8988T (cell line): ENCODE measurements at regions not wholly inside any gene's neighbourhood (a gene's known extent, or its start where the extent isn't known, plus 50 kb on each side); places are given as distances from the start of the nearest gene placed in this dataset.
A peak's percentile ranks its signal among the peaks of the same experiment; 100 is the strongest.
"Not testable (repeated sequence)": the region's sequence is repeated elsewhere in the genome, so short reads cannot be mapped to it uniquely, and the experiment has no call there.

Experiments
- DNase-seq: peaks from one replicate; pipeline ENCODE4 v3.0.0; 2011

DNA sequence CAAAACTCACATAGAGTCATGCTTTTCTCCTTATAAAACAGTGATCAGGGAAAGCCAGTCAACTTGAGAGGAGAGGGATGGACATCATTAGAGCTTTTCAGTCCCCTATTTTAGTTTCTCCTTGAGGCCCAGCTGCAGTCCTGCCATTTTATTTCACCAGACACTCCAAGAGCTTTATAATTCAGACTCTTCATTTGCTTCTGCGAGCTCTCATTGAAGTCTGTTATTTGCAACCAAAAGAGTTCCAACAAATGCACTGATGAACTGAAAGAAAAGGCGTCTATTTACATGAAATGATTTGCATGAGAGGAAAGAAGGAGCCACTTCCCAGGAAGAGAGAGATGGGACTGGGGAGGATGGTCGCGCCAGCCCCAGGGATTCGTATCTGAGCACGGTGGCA is 86.8 kb downstream of the NDUFA12 start:
- no peak for DNase-seq

DNA sequence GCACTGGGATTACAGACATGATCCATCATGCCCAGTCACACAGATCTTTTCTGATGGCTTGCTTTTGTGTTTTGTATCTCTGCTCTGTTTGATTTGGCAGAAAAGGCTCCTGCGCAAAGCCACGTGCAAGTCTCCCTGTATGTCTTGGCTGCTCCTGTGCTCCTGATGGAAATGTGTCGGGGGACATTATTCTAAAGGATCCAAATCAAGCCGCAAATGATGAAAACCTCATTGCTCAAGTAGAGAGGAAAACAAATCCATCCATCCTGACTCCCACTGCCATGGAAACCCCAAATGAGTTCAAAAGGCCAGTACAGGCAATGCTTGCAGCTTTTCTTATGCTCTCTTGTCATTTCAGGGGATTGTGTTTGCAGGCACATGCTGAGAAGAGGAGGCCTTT is 93.8 kb downstream of the NDUFA12 start:
- no peak for DNase-seq

DNA sequence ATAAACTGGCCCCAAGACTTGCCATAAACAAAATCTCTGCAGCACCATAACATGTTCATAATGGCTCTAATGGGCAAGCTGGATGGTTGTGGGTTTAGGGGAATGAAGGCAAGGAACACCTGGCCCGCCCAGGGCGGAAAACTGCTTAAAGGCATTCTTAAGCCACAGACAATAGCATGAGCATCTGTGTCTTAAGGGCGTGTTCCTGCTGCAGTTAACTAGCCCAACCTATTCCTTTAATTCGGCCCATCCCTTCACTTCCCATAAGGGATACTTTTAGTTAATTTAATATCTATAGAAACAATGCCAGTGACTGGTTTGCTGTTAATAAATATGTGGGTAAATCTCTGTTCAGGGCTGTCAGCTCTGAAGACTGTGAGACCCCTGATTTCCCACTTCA is 97.7 kb downstream of the NDUFA12 start:
- not testable (repeated sequence) for DNase-seq

- DNase-seq = no peak
Measured at GRCh38 chr12:94900496-94900895, 103.0 kb downstream of the NDUFA12 start.

- no peak for DNase-seq
Measured at GRCh38 chr12:94898388-94898787, 105.1 kb downstream of the NDUFA12 start.

- no peak for DNase-seq
Measured at GRCh38 chr12:94892544-94893267, 110.8 kb downstream of the NDUFA12 start.

- no peak for DNase-seq
Measured at GRCh38 chr12:94889445-94890210, 113.9 kb downstream of the NDUFA12 start.

GRCh38 chr12:94879542-94879941 is 124.0 kb downstream of the NDUFA12 start:
- no peak for DNase-seq

- DNase-seq = peak; percentile 29
Measured at GRCh38 chr12:94875525-94875924, 128.0 kb downstream of the NDUFA12 start.

DNA sequence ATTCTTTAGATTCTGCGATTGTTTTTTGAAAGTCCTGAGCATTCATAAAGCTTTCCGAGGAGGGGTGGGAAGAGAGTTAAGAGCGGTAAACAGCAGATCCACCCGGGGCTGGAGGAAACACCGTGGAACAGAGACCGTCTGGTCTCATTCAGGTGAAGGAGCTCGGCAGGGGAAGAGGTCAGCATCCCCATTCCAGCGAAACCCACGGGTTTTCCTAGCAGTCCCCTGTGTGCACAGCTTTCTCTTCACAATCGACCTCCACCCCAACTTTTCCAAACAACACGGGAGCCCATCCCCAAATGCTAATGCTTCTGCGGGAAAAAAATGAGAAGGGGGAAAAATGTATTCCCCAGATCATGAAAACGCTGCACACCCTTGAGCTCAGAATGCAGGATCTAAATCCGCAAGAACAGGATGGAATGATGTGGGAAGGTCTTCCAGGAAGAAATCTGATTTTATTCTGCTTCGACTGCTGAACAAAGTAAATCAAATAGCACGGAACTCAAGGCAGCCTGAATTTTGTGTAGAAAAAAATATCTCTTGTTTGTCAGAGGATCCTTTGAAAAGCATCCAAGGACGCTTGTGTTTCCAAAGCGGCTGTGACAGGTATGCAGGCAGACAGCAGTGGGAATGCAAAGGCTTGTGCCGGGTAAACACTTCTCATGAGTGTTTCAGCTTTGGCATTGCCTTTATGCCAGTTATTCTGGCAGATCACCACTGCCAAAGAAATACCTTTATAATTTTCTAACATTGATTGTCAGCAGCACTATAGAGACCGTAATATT is 128.8 kb downstream of the NDUFA12 start:
- no peak for DNase-seq

DNA sequence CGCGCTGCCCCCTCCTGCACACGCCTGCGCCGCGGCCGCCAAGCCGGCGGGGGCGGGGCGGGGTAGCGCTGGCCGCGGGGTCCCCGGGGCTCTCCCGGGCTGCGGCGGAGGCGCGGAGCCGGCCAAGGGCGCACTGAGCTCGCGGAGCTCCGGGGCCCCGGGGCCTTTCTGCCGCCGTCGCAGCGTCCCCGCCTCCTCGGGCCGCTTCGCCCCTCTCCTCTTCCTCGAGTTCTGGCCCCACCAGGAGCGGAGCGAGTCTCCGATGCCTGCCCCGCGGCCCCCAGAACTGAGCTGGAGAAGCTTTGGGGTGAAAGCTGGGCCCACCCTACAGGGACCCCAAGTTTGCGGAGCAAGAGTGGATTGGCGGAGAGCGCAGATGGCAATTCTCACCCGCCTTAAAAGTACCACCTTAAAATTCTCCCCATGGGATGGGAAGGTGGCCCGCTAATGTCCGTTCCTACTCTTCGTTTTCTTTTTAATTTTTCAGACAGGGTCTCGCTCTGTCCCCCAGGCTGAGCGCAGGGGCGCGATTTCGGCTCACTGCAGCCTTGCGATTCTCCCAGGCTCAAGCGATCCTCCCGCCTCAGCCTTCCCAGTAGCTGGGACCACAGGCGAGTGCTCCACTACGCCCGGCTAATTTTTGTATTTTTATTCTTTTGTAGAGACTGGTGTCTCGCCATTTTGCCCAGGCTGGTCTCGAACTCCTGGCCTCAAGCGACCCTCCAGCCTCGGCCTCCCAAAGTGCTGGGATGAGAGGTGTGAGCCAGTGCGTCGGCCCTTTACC is 129.6 kb downstream of the NDUFA12 start:
- DNase-seq = no peak

DNA sequence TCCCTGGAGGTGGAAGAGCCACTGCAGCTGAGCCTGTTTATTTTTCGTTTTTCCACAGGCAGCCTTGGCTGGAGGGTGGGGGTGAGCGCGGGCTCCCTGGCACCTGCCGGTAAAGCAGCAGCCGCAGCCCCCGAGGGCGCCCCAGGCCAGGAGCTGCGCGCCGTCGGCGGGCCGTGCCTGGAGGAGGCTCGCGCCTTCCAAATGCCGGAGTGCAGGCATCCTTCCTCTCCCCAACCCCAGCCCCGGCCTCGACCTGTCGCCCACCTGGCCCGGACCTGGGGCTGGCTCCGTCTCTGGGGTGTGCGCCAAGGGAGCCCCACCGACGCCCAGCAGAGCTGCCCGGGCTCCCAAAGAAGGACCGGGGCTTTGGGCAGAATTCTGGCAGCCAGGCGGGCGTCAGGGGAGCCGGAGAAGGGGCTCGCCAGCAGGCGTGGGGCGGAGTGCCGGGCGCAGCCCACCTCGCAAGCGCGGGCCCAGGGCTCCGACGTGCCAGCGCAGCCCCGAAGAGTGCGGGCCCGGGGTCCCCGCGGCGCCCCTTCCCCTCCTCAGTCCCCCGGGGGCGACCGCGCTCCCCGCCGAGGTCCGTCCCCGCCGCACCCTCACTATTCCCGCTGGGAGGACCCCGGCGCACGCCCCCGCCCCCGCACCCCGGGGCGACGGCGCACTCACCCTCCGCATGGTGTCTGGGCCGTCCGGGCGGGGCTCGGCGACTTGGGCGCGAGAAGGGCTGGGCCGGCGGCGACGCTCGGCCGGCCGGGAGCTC is 130.3 kb downstream of the NDUFA12 start:
- peak; percentile 65 for DNase-seq

DNA sequence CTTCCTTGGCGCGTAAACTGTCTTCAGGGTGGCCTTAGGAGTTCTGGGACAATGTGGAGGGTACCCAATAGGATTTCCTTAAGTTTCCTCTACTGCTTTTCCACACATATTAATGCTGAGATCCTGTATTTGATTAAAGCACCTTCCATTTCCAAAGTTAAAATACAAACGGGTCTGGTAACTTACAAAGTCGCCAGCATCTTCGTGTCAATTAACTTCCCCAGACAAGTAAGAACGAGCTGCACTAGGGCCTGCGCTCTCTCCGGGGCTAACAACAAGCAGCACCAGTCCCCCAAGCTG is 130.9 kb downstream of the NDUFA12 start:
- DNase-seq = no peak

DNA sequence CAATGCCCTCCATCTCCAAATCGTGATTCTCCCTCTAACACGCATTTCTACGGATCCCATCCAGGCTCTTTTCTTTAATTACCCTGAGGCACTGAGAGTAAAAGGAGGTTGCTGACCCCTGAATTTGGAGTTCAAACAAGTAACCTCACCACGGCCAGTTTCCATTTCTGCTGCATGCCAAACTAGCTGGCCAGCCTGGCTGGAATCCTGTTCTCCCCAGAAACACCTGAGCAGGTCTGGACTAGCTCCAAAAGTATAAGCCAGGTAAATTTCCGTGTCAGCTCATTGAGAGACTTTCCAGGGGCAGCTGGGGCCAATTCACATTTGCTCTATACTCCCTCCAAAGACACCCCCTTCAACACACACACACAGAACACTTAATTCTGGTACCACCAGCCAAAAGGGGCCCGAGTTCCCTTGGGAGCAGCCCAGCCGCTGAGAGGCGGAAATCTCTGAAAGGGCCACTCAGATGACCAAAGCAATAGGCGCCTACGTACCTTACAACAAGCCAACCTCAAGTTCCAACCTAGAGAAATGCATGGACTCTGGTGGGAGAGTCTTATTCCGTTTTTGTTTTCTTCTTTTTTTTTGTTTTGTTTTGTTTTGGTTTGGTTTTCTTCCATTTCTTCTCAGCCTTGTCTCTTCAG is 131.4 kb downstream of the NDUFA12 start:
- no peak for DNase-seq

DNA sequence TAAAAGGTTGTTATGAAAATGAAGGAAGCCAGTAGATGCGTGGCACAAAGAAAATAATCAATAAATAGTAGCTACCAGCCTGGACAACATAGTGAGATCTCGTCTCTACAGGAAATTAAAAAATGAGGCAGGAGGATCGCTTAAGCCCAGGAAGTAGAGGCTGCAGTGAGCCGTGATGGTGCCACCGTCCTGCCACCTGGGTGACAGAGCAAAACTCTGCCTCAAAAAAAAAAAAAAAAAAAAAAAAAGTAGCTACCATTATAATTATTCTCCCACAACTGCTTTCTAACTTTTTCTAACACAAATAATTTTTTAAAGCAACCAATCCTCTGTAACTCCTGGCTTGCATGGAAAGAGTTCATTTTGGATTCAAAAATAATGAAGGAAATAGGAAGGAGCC is 133.0 kb downstream of the NDUFA12 start:
- no peak for DNase-seq

- DNase-seq = no peak
Measured at GRCh38 chr12:94868161-94868560, 135.3 kb downstream of the NDUFA12 start.

GRCh38 chr12:94867066-94867855 is 136.2 kb downstream of the NDUFA12 start:
- DNase-seq = no peak

- DNase-seq = no peak
Measured at GRCh38 chr12:94864987-94865386, 138.5 kb downstream of the NDUFA12 start.

- no peak for DNase-seq
Measured at GRCh38 chr12:94863321-94864035, 140.0 kb downstream of the NDUFA12 start.

DNA sequence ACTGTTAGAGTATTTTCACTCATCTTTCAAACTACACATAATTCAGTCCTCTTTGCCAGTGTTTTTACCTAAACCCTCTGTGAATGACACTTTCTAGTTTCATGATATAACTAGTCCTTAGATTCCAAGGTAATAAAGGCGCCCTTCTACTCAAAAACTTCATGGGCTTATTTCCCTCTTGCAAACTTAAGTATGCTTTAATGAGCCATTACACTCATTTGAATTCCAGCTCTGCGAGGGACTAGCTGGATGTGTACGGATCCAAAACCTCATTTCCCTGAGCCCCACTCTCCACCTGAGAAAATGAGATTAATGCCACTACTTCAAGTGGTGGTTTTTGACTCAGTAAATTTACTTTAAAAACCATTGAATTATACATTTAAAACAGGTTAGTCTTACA is 141.1 kb downstream of the NDUFA12 start:
- no peak for DNase-seq
